ENCODE measurements at regions not wholly inside any gene's neighbourhood (a gene's known extent, or its start where the extent isn't known, plus 50 kb on each side); places are given as distances from the start of the nearest gene placed in this dataset.

- Histone ChIP-seq H2AFZ (no peak overlapping the region), H3K4me2 (ENCODE audit: low read length) (no peak overlapping the region), H3K4me1 (no peaks in the 10 kb centered on the region), H3K9ac (no peak overlapping the region), H3K9me3 (ENCODE audit: control insufficient read depth, low read length) (peaks cover 4% of the 10 kb centered on the region), H3K27me3 (ENCODE audit: control insufficient read depth, insufficient read depth, low read length) (no peaks in the 10 kb centered on the region), H3K36me3 (ENCODE audit: control insufficient read depth, insufficient read depth, low read length) (no peaks in the 10 kb centered on the region), H3K27ac (no peak overlapping the region), H3K4me3 (ENCODE audit: low read depth, low read length) (no peak overlapping the region), H3K79me2 (no peaks in the 10 kb centered on the region)
- TF ChIP-seq, protein P1, sequence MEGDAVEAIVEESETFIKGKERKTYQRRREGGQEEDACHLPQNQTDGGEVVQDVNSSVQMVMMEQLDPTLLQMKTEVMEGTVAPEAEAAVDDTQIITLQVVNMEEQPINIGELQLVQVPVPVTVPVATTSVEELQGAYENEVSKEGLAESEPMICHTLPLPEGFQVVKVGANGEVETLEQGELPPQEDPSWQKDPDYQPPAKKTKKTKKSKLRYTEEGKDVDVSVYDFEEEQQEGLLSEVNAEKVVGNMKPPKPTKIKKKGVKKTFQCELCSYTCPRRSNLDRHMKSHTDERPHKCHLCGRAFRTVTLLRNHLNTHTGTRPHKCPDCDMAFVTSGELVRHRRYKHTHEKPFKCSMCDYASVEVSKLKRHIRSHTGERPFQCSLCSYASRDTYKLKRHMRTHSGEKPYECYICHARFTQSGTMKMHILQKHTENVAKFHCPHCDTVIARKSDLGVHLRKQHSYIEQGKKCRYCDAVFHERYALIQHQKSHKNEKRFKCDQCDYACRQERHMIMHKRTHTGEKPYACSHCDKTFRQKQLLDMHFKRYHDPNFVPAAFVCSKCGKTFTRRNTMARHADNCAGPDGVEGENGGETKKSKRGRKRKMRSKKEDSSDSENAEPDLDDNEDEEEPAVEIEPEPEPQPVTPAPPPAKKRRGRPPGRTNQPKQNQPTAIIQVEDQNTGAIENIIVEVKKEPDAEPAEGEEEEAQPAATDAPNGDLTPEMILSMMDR (IDR thresholded peaks at IDR 0.05), result no peak
Measured at GRCh38 chr1:60185684-60186083, 112.1 kb upstream of the C1orf87 start.

GRCh38 chr1:60184521-60184920, 111.0 kb upstream of the C1orf87 start:
- H3K36me3 ChIP-seq (ENCODE audit: control insufficient read depth, insufficient read depth, low read length), result no peaks in the 10 kb centered on the region
- no peaks in the 10 kb centered on the region for H3K4me1 ChIP-seq
- H2AFZ ChIP-seq, result no peak overlapping the region
- peaks cover 4% of the 10 kb centered on the region for H3K9me3 ChIP-seq (ENCODE audit: control insufficient read depth, low read length)
- no peaks in the 10 kb centered on the region for H3K27me3 ChIP-seq (ENCODE audit: control insufficient read depth, insufficient read depth, low read length)
- no peak overlapping the region for H3K27ac ChIP-seq
- TF ChIP-seq, protein P1 (IDR thresholded peaks at IDR 0.05), result no peak
- no peak overlapping the region for H3K4me3 ChIP-seq (ENCODE audit: low read depth, low read length)
- H3K9ac ChIP-seq, result no peak overlapping the region
- H3K4me2 ChIP-seq (ENCODE audit: low read length), result no peak overlapping the region
- no peaks in the 10 kb centered on the region for H3K79me2 ChIP-seq

GRCh38 chr1:60173729-60174505, 100.3 kb upstream of the C1orf87 start:
- Histone ChIP-seq H3K27me3 (ENCODE audit: control insufficient read depth, insufficient read depth, low read length) (no peaks in the 10 kb centered on the region), H3K9ac (no peak overlapping the region), H3K36me3 (ENCODE audit: control insufficient read depth, insufficient read depth, low read length) (no peaks in the 10 kb centered on the region), H3K27ac (no peak overlapping the region), H3K79me2 (no peaks in the 10 kb centered on the region), H3K4me1 (no peaks in the 10 kb centered on the region), H3K9me3 (ENCODE audit: control insufficient read depth, low read length) (no peaks in the 10 kb centered on the region), H2AFZ (no peak overlapping the region), H3K4me2 (ENCODE audit: low read length) (no peak overlapping the region), H3K4me3 (ENCODE audit: low read depth, low read length) (no peak overlapping the region)
- TF ChIP-seq, protein P1 (IDR thresholded peaks at IDR 0.05), result no peak

DNA sequence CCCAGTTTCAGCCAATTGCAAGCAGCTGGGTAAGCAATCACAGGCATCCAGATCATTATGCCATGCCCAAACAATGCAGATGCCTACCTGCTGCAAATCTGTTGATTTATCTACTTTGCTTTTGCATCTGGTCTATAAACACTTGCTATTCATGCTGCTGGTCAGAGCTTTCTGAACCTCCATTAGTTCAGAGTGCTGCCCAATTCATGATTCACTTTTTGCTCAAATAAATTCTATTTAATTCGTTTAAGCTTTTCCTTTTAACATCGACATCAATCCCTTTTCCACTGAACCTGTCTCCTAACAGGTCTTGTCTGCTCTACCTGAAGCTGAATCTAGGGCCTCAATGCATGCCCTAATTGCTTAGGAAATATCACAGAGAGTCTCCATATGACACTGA, 99.4 kb upstream of the C1orf87 start:
- Histone ChIP-seq H3K9ac (no peak overlapping the region), H3K79me2 (no peaks in the 10 kb centered on the region), H3K4me3 (ENCODE audit: low read depth, low read length) (no peak overlapping the region), H3K4me1 (no peaks in the 10 kb centered on the region), H3K4me2 (ENCODE audit: low read length) (no peak overlapping the region), H2AFZ (no peak overlapping the region), H3K9me3 (ENCODE audit: control insufficient read depth, low read length) (no peaks in the 10 kb centered on the region), H3K27me3 (ENCODE audit: control insufficient read depth, insufficient read depth, low read length) (no peaks in the 10 kb centered on the region), H3K27ac (no peak overlapping the region), H3K36me3 (ENCODE audit: control insufficient read depth, insufficient read depth, low read length) (no peaks in the 10 kb centered on the region)
- TF ChIP-seq, protein P1 (IDR thresholded peaks at IDR 0.05), result no peak

GRCh38 chr1:60171801-60172200, 98.2 kb upstream of the C1orf87 start:
- H2AFZ ChIP-seq, result no peak overlapping the region
- no peak overlapping the region for H3K27ac ChIP-seq
- H3K36me3 ChIP-seq (ENCODE audit: control insufficient read depth, insufficient read depth, low read length), result no peaks in the 10 kb centered on the region
- no peaks in the 10 kb centered on the region for H3K79me2 ChIP-seq
- TF ChIP-seq, protein P1 (IDR thresholded peaks at IDR 0.05), result no peak
- no peaks in the 10 kb centered on the region for H3K27me3 ChIP-seq (ENCODE audit: control insufficient read depth, insufficient read depth, low read length)
- H3K4me3 ChIP-seq (ENCODE audit: low read depth, low read length), result no peak overlapping the region
- no peaks in the 10 kb centered on the region for H3K4me1 ChIP-seq
- no peak overlapping the region for H3K4me2 ChIP-seq (ENCODE audit: low read length)
- H3K9me3 ChIP-seq (ENCODE audit: control insufficient read depth, low read length), result no peaks in the 10 kb centered on the region
- no peak overlapping the region for H3K9ac ChIP-seq
